ENCODE measurements at regions not wholly inside any gene's neighbourhood (a gene's known extent, or its start where the extent isn't known, plus 50 kb on each side); places are given as distances from the start of the nearest gene placed in this dataset.

DNA sequence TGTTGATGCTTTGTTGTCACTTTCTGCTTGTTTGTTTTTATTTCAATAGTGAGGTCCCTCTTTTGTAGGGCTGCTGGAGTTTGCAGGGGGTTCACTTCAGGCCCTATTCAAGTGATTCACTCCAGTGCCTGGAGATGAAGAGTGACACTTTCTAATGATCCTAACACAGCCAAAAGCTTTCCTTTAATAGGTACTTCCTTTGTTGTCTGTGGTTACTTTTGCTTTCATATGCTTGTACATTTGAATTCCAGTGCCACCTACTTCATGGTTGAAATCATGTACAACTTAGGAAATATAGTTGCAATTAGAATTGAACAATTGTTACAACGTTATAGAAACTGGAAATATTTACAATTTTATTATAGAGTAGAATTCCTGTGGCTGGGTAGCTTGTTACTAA, 466.8 kb upstream of the EPHA3 start:
- TF ChIP-seq EZH2 (IDR thresholded peaks at IDR 0.05; ENCODE audit: borderline replicate concordance, insufficient read depth, low read length, poor library complexity, severe bottlenecking) (no peak), POLR2AphosphoS5 (IDR thresholded peaks at IDR 0.05) (no peak)

Measured in neural cell (in vitro differentiated cells).